GM18502 (cell line): ENCODE measurements at regions not wholly inside any gene's neighbourhood (a gene's known extent, or its start where the extent isn't known, plus 50 kb on each side); places are given as distances from the start of the nearest gene placed in this dataset.
A peak's percentile ranks its signal among the peaks of the same experiment; 100 is the strongest.

Experiments used
- ATAC-seq: cut with Tn5 transposase; IDR thresholded peaks from one replicate; pipeline ENCODE4 v1.9.1; 2021; ENCODE audit warnings: mild to moderate bottlenecking; ENCODE audit not compliant: unreplicated experiment, poor library complexity

DNA sequence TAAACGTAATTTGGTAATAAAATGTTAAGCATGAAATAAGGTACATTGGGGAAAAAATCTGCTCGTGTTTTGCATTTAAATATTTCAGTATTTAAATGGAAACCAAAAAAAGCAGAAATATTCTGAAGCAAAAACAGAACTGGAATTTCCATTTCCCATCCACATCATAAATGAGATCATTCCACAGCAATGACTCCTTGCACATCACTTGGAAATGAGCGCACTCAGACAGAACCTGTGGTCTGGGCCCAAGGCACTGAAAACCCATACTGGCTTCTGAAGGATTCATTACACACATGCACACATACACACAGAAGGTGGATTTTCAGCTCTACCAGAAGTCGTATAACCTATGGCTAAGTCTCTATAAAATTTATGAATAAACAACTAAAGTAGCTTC lies 174.8 kb downstream of the IBTK start:
- ATAC-seq: no peak

DNA sequence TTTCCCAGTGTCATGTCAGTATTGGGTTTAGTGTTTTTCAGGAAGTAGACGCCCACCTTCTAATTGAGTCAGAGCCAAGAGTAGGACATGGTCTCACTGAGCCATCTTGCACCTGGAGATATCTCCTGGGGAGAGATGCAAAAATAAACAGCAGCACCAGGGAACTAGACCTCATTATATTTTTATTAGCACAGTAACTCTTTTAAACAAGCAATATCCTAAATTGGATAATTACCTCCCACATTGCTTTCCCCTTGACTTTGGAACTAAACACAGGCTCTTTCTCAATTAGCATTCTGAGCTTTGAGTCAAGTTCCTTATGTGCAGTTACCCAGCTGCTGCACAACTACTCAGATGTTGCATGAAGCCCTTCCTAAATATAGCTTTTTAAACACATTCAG lies 175.4 kb downstream of the IBTK start:
- no peak for ATAC-seq

DNA sequence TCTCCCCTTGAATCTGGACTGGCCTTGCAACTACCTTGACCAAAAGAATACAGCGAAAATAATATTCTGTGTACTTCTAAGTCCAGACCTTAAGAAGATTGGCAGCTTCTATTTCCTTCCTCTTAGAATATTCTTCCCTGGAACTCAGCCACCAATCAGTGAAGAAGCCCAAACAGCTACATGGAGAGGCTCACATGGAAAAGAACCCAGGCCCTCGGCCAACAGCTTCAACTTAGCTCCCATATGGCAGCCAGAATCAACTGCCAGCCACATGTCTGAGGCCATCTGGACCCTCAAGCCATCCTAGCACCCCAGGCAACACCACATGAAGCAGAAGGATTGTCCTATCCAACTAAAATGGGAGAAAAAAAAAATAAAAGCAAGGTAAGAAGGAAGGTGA lies 178.8 kb downstream of the IBTK start:
- ATAC-seq: no peak

DNA sequence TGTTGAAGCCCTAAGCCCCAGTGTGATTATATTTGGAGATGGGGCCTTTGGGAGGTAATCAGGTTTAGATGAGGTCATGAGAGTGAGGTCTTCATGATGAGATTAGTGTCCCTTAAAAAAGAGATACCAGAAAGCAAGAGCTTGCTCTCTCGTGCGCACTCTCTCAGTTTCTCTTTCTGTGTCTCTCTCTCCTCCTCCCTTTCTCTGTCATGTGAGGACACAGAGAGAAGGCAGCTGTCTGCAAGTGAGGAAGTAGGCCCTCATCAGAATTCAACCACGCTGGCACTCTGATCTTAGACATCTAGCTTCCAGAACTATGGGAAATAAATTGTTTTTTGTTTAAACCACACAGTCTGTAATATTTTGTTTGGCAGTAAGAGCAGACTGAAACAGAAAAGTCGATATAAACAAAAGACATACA lies 180.5 kb downstream of the IBTK start:
- peak; percentile 97 for ATAC-seq

DNA sequence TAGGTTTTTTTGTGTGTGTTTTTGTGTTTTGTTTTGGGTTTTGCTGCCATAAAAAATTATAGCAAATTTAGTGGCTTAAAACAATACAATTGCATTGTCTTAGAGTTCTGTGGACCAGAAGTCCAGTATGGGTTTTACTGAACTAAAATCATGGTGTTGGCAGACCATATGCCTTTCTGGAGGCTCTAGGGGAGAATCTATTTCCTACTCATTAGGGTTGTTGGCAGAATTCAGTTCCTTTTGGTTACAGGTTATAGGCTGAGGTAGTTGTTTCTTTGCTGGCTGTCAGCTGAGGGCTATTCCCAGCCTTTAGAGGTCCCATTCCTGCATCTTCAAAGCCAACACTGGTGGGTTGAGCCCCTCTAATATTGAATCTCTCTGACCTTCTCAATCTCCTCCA lies 181.3 kb downstream of the IBTK start:
- no peak for ATAC-seq

DNA sequence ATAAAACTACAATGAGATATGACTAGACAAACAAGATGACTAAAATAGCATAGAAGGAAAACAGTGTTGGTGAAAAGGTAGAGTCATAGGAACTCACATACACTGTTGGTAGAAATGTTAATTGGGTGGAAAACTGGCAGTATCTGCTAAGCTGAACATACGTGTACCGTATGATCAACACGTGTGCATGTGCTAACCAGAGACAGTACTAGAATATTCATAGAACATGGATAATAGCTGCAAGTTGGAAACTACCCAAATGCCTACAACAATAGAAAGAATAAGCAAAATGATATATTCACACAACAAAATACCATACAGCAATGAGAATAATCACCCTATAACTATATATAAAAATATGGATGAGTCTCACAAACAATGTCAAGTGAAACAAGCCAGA lies 184.0 kb downstream of the IBTK start:
- no peak for ATAC-seq

DNA sequence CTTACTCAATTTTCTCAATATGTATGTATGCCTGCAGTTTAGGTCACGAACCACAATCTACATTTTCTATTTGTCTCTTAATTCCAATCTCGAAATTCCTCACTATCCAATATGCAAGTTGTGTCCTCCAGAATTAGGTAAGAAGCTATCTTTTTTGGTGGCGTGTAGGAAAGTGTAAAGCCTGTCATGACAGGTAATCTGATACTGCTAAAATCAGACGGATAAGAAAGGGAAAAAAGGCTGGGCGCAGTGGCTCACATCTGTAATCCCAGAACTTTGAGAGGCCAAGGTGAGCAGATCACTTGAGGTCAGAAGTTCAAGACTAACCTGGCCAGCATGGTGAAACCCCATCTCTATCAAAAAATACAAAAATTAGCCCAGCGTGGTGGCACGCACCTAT lies 185.3 kb downstream of the IBTK start:
- no peak for ATAC-seq

DNA sequence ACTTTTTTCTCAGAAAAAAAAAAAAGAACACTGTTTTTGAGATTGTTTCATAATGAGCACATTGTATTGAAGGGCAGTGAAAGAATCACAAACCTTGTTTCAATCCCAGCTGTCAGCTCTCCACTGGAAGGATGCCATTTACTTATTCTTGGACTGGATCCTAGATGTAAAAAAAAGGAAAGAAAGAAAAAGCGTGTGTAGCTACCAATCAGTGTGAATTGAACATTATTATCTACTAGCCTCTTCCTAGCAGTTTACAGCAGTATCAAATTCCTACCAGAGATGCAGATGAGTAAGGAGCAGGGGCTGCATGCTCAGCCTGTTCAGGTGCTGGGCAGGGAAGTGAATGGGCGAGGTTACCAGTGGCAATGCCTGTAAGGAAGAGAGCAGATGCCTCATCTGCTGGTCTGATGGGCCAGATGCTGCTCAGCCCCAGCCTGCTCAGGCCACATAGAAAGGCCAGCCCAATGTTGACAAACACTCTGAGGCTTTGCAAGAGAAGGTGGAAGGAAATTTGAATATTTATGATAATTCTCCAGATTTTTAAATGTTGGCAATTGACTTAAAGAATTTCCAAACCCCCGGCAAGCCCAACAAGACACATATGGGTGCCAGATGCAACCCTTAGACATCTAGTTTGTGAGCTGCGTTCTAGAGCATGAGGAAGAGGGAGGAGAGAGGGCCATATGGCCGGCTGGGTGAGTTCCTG lies 189.5 kb downstream of the IBTK start:
- ATAC-seq: no peak

DNA sequence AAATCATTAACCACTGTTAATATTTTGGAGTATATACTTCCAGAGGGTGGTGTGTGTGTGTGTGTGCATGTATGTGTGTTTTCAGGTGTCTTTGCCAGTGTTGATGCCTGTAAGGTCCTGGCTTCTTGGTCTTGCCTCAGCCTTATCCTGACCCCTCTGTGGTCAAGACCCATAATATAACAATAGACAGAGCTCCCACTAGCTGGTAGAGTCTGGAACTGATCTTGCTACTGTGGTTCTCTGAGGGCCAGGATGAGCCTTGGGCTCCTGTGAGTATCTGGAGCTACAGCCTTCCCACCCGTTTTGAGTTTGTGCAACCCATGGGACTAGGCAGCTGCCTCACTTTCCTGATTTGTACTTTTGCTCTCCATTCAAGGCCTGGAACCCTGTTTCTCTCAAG lies 191.0 kb downstream of the IBTK start:
- no peak for ATAC-seq

DNA sequence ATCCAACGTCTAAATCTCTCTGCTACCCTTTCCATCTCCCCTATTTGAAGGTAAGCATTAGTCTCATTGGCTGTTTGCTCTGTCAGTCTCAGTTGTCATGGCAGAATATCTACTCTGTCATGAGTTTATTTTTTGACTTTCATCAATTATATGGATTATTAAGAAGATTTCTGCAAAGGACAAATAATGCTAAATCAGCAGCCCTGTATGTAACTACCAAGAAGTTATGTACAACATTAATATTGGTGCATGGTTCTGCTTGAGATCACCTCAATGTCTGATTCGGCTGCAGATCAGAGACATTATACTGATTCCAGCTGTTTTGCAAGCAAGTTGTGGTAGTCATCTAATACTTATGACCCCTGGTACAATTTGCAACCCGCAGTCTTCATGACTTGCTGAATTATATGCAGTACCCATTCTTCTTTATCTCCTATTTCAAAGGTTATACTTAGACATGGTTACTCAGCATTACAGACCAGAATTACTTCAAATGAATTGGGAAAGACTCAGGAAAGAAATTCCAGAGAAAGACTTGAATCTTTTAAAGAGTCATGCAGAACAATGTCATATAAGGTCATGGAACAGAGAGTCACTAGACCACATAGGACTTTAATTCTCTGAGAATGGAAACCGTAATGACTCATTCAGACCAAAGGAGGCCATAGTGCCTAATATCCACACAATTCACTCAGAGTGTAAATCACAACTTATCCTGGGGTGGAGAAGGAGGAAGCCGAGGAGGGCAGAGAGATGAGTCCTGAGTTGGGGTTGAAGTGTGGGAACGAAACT lies 201.4 kb downstream of the IBTK start:
- ATAC-seq: no peak

DNA sequence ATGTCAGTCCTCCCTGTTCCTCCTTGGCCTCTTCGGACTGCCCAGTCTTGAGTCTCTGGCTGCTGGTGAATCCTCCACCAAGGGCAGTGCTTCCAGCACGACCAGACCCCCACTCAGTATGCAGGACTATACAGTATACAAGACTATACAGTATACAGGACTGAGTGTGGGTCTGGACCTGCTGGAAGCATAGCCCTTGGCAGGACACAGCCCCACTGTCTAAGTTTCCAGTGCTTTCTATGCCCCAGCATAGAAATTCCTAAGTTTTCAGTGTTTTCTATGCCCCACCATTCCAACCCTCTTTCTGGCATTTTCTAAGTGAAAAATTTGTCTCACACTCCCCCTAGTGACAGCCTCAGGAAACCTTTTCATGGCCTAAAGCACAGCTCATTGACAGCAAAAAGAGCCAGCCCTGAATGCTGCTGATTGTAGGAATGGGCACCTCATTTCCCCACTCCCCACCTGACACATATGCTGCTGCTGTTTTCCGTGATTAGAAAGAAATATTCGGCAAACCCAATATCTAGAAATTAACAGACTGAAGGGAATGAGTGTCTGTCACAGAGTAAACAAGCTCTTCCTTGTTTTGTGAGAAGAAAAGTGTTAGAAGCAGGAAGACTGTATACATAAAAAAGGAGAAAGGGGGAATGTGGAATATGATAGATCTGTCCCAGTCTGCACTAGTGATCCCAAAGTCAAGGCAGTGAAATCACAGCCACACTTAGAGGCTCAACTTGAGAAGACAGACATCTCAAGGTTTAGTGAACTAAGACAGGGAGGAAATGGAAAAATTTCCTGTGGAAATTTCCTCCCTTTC lies 206.9 kb downstream of the IBTK start:
- ATAC-seq: peak; percentile 83

DNA sequence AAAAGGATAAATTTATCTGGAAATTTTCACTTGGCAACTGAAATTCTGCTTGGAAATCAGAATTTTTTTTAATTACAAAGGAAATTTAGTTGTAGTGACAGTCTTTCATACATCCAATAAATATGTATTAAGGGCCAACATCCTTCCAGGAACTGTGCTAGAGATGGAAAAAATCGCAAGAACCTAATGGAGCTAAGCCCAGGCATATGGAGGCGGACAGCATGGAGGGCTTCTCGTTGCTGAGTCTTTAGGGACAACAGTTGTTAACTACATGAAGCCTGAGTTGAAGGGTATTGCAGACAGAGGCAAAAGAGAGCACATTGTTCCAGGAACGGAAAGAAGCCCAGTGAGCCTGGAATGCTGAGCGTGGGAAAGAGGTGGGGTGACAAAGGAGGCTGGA lies 208.9 kb downstream of the IBTK start:
- no peak for ATAC-seq

DNA sequence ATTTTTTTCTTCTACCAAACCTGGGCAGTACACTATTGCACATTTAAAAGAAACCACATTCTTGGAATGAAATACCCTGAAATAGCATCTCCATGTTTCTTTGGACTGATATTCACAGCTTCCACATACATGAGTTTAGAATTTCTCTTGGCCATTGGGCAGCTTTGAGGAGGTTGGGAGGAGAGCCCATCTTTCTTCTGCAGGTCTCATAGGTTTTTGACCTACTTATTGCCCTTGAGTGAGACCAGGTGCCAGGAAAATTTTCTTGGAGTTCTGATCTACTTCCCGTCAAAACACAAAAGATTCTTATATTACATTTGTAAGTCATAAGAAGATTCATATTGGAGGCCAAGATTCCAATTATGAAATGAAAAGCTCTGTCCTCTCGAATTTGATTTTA lies 212.0 kb downstream of the IBTK start:
- ATAC-seq: no peak

DNA sequence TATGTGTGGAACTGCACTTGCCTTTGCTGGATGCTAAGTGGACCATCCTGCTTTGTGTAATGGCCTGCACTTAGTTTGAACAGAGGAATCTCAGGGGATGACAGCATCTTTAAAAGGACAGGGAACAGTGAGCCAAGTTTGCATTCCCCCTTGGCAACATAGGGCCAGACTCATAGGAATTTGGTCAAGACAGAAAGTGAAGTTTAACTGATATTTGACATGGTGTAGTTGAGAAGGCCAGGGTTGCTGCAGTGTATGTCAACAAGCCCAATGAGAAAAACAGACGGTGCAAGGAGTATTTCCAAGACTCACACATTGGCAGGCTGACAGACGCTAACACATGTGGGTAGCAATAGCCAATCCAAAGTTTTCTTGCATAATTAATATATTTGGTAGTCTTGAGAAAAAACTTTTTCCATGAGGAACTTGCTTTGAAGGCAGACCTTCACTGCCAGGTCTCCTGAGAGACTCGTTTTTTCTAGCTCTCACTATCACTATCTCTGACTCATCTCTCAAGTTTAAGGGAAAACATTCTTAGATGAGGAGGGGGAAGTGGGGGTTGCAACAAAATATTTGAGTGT lies 213.8 kb downstream of the IBTK start:
- no peak for ATAC-seq

DNA sequence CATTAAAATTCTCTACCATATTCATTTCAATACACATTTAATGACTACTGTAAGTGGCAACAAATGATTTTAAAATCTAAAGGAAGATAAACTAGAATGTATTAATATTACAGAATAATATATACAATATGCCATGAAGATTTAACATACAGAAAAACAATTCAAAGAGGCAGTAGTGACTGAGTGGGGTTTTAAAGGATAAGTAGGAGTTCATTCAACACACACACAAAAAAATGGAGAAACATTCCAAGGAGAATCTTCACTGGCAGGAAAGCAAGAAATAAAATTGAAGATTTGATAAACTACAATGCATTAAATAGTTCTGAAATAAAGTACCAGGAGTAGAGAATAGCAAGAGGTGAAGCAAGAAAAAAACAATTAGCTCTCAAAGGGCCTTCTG lies 215.1 kb downstream of the IBTK start:
- no peak for ATAC-seq

DNA sequence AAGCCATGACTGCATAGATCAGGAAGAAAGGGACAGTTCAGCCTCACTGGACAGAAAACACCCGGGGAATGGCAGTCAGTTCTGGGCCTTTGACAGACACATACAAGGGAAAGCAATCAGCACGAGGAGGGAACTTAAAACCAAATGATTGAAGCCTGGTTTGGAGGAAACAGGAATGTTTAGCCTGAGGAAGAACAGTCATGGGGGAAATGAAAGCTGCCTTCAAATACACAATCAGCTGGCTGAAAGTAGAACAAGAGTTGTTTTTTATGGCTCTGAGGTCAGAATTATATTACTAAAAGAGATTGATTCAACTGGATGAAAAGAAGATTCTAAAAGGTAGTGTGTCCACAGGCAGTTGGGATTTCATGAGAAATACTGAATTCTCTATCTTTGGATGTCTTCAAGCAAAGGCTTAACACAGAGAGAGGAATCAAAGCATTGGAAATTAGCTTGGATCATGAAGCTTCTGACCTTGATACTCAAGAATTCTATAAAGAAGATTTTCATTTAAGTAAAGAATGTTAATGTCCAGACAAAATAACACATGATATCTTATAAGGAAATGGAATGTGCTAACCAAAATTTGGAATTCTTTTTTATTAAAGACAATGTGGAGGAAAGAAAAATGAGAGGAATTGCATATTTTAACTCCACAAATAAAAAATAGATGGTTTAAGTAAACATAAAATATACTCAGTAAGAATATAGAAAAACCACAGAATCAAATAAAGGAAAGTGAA lies 216.6 kb downstream of the IBTK start:
- no peak for ATAC-seq

DNA sequence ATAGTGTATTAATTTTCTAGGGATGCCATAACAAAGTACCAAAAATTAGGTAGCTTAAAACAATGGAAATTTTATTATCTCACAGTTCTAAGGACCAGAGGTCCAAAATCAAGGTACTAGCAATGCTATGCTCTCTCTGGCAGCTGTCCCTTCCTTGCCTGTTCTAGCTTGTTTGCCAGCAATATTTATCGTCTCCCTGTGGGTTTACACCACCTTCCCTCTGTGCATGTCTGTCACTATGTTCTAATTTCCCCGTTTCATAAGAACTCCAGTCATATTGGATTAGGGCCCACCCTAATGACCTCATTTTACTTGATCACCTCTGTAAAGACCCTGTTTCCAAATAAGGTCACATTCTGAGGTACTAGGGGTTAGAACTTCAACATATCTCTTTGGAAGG lies 217.2 kb downstream of the IBTK start:
- no peak for ATAC-seq

DNA sequence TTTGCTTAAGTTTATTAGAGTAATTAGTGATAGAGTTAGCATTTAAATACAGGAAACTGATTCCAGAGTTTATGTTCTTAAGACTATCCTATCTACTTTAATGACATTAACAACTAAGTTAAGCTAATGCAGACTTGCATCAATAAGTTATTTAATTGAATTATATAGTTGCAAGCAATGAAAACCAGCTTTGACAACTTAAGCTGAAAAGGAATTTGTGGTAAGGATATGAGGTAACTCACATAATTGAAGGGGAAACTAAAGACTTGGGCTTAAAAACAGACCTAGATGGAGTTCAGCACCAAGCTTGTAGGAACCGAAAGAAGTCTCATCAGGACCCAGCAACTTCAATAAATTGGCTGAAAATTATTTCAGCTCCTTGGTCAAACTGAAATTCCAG lies 222.3 kb downstream of the IBTK start:
- ATAC-seq: no peak

DNA sequence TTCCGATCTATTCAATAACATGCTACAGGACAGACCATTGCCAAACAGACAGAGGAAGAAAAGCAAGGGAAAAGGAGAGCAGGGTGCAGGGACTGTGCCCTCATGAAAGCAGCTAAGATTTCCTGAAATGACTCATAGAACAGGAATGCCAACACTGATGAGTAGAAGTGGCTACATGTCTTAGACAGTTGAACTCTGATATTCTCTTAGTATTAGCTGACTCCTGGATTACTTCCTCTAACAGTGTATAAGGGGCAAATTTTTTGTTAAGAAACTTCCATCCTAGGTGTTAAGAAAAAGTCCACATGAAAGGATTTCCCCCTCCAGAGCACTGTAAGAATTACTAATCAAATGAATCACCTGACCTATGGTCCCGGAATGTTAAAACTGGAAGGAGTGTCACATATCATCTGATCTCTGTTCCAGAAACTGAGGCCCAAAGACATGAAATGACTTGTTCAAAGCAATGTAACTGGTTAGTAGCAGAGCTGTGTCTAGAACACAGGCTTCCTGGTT lies 224.9 kb downstream of the IBTK start:
- no peak for ATAC-seq

DNA sequence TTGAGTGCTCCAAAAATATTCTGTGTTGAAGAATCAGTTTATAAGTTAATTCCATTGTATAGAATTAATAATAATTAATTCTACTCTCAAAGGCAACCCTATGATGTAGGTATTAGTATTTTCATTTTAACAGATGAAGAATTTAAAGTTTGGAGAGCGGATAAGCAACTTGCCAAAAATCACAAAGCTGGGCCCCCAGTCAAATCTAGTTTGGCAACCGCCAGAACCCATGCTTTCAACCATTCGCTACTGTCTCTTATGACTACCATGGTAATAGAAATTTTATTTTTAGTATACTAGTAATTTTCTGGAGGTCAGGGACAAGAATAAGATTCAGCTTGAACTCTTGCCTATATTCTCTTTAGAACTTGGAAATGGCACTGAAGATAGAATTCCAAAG lies 229.8 kb downstream of the IBTK start:
- no peak for ATAC-seq
